ENCODE measurements at regions not wholly inside any gene's neighbourhood (a gene's known extent, or its start where the extent isn't known, plus 50 kb on each side); places are given as distances from the start of the nearest gene placed in this dataset.

DNA sequence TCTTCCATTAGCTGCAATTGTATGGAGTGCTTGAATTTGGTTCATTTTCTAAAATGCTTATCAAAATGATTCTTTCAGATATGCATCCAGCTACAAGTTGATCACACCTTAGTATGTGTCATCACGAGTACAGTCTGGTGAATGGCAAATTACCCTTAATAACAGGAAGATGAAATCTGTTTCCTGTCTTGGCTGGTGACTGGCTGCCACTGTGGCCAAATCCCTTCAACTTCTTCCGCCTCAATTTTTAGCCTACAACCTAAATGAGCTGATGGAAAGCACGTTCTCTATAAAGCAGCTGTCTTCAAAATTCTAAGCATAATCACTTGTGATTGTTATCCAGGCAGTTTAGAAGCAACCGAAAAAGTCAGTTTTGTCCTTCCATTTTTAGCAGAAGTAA lies 387.1 kb upstream of the NECTIN3 start:
- no peak for TF ChIP-seq PAX8 (IDR thresholded peaks at IDR 0.05)
- TF ChIP-seq, protein P1, sequence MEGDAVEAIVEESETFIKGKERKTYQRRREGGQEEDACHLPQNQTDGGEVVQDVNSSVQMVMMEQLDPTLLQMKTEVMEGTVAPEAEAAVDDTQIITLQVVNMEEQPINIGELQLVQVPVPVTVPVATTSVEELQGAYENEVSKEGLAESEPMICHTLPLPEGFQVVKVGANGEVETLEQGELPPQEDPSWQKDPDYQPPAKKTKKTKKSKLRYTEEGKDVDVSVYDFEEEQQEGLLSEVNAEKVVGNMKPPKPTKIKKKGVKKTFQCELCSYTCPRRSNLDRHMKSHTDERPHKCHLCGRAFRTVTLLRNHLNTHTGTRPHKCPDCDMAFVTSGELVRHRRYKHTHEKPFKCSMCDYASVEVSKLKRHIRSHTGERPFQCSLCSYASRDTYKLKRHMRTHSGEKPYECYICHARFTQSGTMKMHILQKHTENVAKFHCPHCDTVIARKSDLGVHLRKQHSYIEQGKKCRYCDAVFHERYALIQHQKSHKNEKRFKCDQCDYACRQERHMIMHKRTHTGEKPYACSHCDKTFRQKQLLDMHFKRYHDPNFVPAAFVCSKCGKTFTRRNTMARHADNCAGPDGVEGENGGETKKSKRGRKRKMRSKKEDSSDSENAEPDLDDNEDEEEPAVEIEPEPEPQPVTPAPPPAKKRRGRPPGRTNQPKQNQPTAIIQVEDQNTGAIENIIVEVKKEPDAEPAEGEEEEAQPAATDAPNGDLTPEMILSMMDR (IDR thresholded peaks at IDR 0.05 in 2 of 3, conservative IDR thresholded peaks at IDR 0.05 in 1 of 3; ENCODE audit: control insufficient read depth in 2 of 3, extremely low read depth in 1 of 3, insufficient read depth in 1 of 3, low read depth in 3 of 3, low read length in 3 of 3), result no peak

Data from GM12878 (cell line).